ENCODE measurements at regions not wholly inside any gene's neighbourhood (a gene's known extent, or its start where the extent isn't known, plus 50 kb on each side); places are given as distances from the start of the nearest gene placed in this dataset.

- no peak for DNase-seq
Observed at GRCh38 chr11:69999721-70000120, 78.4 kb upstream of the ANO1 start.

- DNase-seq, result no peak
Observed at GRCh38 chr11:70000228-70000627, 77.9 kb upstream of the ANO1 start.

- DNase-seq, result no peak
Observed at GRCh38 chr11:70001246-70001645, 76.9 kb upstream of the ANO1 start.

- no peak for DNase-seq
Observed at GRCh38 chr11:70002433-70002832, 75.7 kb upstream of the ANO1 start.

- no peak for DNase-seq
Observed at GRCh38 chr11:70005107-70005818, 72.9 kb upstream of the ANO1 start.

- DNase-seq, result no peak
Observed at GRCh38 chr11:70007796-70008195, 70.3 kb upstream of the ANO1 start.

- DNase-seq, result no peak
Observed at GRCh38 chr11:70010774-70011173, 67.3 kb upstream of the ANO1 start.

GRCh38 chr11:70012134-70012733 lies 65.9 kb upstream of the ANO1 start:
- no peak for DNase-seq

- no peak for DNase-seq
Observed at GRCh38 chr11:70014291-70014690, 63.8 kb upstream of the ANO1 start.

GRCh38 chr11:70016666-70017367 lies 61.3 kb upstream of the ANO1 start:
- DNase-seq, result no peak

- DNase-seq, result no peak
Observed at GRCh38 chr11:70018816-70019215, 59.3 kb upstream of the ANO1 start.

GRCh38 chr11:70019576-70020011 lies 58.5 kb upstream of the ANO1 start:
- DNase-seq, result no peak

GRCh38 chr11:70020336-70021214 lies 57.5 kb upstream of the ANO1 start:
- DNase-seq, result no peak

- DNase-seq, result no peak
Observed at GRCh38 chr11:70021586-70021985, 56.5 kb upstream of the ANO1 start.

GRCh38 chr11:70024036-70024772 lies 53.9 kb upstream of the ANO1 start:
- no peak for DNase-seq

GRCh38 chr11:70024773-70025045 lies 53.4 kb upstream of the ANO1 start:
- DNase-seq, result no peak

GRCh38 chr11:70025308-70025707 lies 52.8 kb upstream of the ANO1 start:
- no peak for DNase-seq

GRCh38 chr11:70026012-70026411 lies 52.1 kb upstream of the ANO1 start:
- DNase-seq, result no peak

- no peak for DNase-seq
Observed at GRCh38 chr11:70026726-70027125, 51.4 kb upstream of the ANO1 start.

- no peak for DNase-seq
Observed at GRCh38 chr11:70027451-70027850, 50.7 kb upstream of the ANO1 start.

GRCh38 chr11:70028147-70028855 lies 49.8 kb upstream of the ANO1 start:
- no peak for DNase-seq

Data from activated T-cell treated with anti-CD3 and anti-CD28 coated beads, Interleukin-2, amount 50 U/mL, for 1 hour (primary cell).